RKO (cell line): ENCODE measurements at regions not wholly inside any gene's neighbourhood (a gene's known extent, or its start where the extent isn't known, plus 50 kb on each side); places are given as distances from the start of the nearest gene placed in this dataset.

Experiments
- DNase-seq: peaks from one replicate; pipeline ENCODE4 v3.0.0-alpha.2; 2016; ENCODE audit warnings: low spot score

DNA sequence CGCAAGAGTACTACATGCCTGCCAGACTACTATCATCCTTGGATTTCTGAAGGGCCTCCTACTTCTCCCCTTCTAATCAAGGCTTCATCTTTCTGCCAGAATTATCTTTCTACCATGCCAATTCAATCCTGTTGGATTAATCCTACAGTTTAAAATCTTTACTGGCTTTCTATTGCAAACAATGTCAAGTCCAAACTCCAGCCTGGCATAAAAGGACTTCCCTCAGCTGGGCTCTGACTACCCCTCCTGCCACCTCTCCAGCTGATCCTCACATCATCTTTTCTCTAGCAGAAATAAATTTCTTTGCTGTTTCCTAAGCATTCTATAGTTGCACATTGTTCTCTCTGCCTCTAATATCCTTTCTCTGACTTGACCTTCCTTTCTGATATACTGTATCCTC lies 119.7 kb upstream of the RAD23B start:
- no peak for DNase-seq

GRCh38 chr9:107169796-107170195 lies 113.3 kb upstream of the RAD23B start:
- DNase-seq = no peak

- no peak for DNase-seq
Observed at GRCh38 chr9:107170801-107171200, 112.3 kb upstream of the RAD23B start.

DNA sequence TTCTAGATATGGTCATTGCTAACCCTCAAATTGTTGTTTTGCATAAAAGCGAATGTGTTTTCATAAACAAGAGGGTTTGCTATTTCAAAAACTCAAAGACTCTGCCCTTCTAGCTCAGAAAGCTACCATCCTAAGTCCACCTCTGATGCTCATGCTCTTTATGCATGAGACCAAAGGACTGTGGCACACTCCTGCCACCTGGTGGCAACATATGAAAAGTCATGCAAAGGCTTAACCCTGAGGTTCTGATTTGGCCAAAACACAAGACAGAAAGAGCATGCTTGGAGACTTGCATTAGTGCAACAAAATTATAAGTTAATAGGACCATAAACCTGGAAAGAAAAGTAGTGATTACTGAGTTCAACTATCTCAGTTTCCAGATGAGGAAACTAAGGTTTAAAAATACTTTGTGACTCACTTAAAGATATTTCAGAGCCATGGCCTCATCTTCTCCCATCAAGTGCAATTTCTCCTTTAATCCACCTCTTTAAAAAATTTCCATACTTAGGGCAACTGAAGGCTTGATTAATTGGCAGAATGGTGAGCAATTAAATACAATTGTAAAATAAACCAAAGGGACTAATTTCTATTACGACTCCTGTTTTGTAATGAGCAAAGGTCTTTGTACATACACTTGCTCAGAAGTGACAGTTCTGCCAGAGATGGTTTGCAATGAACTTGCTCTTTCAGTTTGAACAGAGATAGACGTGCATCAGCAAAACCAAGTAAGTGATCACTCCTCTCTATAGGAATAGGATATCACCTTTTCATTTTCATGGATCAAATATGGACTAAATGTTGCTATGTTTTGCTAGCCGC lies 110.7 kb upstream of the RAD23B start:
- DNase-seq = peak; percentile 80

- DNase-seq = no peak
Observed at GRCh38 chr9:107172979-107173347, 110.1 kb upstream of the RAD23B start.

- no peak for DNase-seq
Observed at GRCh38 chr9:107173422-107174180, 109.5 kb upstream of the RAD23B start.

GRCh38 chr9:107174441-107174840 lies 108.6 kb upstream of the RAD23B start:
- DNase-seq = no peak

DNA sequence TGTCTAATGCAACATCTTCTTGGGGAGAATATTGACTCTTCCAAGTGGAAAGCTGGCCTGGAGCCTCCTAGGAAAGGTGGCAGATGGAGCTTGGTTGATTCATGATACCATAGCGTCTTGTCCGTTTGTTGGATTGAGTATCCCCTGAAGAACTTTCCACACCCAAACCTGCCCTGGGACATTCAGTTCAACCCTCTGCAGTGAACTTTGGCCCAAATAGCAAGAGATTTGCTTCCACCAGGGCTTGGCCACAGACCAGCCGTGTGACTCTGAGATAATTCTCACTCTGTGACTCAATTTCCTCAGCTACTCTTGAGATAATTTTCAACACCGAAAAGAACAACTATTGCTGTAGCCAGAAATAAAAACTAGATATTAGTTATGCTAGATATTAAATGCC lies 108.0 kb upstream of the RAD23B start:
- DNase-seq = no peak

DNA sequence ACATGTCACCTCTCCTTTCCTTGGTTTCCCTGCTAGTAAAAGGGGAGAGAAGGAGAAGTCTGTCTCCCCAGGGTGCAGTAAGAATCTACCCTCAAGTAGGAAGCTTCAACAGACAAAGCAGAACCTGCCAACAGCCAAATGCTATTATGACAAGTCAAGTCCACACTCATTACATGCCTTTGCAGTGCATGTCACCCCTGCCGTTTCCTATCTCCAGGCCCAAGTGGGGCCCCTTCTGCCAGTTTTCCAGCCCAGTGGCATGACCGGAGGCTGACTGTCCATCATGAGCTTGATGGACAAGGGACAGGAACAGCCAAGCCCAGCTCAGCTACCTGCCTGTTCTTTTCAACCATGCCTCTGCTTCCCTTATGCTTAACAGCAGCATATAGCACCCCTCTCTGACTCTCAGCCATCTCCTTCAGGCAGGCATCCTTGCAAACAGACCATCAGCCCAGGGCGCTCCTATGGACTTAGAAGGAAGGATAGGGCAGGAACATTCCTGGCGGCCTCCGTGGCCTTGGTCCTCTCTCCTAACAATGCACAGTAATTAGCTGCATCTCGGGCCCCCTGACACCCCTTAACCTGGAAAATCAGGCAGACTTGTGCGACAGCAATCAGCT lies 107.2 kb upstream of the RAD23B start:
- DNase-seq = no peak

DNA sequence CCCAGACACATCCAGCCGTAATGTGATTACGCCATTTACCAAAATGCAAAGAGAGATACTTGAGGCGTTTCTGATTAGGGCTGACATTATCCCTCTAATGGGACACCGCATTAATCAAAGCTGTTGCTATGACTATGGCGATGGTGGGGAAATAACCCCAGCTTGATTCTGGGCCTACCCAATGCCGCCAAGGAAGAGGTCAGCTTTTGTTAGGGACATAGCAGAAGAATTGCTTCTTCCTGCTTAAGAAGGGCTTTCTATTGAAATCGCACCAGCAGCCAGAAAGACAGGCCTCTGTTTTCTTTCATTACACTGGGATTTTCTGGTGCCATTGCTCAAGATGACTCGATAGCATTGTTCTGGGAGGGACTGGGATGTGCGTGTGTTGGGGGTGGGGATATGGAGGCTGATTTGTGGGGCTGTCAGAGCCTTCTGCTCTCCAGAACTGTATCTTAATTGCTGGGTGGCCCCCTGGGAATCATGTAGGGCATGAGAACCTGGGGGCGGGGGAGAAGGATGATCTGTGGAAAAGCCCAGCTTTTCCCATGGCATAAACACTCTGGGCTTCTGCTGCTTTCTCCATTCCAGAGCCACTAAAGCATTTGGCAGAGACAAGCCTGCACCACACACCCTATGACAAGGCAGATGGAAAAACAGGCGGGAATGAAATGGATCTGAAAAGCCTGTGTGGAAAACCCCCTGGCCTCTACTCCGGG lies 106.5 kb upstream of the RAD23B start:
- no peak for DNase-seq

GRCh38 chr9:107177243-107177839 lies 105.7 kb upstream of the RAD23B start:
- DNase-seq = no peak

DNA sequence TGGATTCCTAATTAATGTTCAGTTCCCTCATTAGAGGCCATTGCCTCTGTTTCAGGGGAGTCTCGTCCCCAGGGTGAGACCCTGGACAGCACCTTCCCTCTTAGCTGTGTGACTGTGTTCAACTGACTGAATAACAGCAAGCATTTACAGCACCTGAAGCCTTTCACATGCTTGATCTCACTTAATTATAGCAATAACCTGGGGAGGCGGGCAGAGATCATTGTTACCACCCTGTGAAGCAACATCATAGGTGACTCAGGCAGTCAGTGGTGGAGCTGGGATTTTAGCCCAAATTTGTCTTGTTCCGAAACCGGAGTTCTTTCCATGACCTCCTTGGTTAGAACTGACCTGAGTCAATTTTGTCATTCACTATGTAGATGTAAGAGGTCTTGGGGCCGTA lies 105.2 kb upstream of the RAD23B start:
- no peak for DNase-seq

DNA sequence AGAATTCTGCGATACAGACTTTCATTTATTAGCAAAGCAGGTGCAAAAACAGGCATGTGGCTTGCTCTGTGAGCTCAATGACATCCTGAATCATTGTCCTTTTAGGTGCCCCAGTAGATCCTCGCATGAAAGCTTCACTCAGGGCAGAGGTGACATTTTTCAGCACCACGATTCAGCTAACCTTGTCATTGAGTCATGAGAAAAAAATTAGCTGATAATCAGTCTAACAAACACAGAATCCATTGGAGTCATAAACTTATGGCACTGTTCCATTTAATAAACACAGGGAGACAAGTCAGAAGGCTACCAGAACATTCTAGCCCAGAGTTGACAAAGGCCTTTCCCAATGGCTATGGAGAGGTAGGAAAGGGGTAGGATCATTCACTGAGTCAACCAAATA lies 104.8 kb upstream of the RAD23B start:
- no peak for DNase-seq

GRCh38 chr9:107180206-107180605 lies 102.9 kb upstream of the RAD23B start:
- no peak for DNase-seq

DNA sequence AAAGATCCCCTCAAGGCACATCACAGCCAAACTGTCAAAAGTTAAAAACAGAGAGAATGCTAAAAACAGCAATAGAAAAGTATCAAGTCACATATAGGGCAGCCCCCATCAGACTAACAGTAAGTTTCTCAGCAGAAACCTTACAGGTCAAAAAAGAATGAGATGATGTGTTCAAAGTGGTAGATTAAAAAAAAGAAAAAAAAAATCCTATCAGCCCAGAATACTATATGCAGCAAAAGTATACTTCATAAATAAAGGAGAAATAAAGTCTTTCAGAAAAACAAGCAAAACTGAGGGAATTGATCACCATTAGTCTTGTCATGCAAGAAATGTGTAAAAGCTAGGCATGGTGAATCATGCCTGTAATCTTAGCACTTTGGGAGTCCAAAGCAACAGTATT lies 99.9 kb upstream of the RAD23B start:
- no peak for DNase-seq

DNA sequence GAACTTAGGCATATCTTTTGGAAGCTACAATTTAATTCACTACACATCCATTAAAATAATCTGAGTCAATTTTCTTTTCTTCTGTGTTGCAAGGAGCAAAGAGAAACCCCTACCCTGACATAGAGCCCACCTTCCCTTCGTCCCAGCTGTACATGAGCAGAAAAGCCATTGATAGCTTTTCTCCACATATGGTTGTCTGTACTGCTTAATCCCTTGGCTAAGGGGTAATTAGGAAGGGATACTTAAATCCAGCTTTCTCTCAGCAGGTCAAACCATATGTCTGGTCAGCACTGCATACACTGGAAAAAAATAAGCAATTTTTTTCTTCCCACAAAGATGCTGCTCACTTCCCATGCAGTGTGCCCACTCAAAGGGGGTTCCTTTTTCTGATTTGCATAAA lies 94.7 kb upstream of the RAD23B start:
- no peak for DNase-seq

DNA sequence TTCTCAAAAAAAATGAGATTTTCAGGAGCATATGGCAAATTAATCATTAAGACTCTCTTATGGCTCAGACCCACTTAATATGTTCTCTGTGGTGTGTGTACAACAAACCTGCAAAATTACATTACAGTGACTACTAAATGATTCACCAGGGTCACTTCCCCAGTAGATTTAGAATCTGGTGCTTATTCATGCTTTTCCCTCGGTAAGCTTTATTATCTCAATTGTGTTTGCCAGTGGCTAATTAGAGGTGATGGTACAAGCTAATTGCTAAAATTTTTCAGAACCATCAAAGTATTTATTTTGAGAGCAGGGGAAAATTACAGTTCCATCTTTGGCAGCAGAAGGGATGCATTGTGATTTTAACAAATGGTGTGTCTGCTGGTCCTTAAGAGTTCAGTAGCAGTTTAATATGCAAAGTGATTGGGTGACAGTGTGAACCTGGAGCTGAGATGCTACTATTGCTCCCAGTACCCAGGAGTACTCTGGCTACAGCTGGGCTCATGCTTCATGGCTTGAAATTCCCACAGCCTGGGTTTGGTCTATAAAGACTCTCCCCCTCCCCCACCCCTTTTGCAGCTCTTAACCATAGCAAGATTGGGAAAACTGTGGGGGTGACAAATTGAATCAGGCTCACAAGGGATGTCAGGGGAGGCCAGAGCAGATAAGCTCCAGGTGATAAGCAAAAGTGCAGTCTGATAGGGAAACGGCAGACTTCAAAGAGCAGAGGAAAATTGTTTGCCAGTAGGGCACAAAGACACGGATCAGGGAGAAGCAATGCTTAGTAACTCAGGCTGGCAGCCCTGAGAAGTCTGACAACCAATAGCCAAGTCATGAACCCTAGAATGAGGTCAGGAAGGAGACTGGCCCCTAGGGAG lies 92.8 kb upstream of the RAD23B start:
- DNase-seq = peak; percentile 69

DNA sequence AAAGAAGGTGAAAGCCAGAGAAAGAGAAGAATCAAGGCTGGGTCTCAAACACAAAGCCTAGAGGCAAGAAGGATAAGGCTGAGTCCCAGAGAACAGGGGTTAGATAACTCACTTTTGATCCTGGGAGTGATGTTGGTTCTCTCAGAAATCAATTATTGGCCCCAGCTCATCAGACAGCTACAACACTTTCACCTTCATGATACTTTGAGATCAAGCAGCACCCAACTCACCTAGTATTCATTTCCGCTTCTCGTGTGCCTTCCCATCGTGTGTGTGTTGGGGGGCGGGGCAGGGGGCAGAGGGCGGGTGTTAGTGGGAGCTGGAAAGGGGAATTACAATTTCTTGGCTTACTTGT lies 92.2 kb upstream of the RAD23B start:
- no peak for DNase-seq

GRCh38 chr9:107193251-107193650 lies 89.8 kb upstream of the RAD23B start:
- no peak for DNase-seq

DNA sequence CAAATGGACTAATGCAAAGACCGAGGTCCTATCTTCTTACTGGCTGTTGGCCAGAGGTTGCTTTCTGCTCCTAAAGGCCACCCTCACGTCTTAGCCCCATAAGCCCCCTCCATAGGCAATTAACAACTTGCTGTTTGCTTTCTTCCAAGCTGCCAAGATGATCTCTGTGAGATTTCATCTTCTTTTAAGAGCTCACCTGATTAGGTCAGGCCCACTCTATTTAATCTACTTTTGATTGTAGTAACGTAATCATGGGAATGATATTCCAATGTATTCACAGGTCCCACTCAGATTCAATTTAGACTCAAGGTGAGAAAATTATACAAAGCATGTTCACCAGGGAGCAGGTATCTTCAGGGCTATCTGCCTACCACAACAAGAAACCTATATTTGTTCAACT lies 84.4 kb upstream of the RAD23B start:
- no peak for DNase-seq

DNA sequence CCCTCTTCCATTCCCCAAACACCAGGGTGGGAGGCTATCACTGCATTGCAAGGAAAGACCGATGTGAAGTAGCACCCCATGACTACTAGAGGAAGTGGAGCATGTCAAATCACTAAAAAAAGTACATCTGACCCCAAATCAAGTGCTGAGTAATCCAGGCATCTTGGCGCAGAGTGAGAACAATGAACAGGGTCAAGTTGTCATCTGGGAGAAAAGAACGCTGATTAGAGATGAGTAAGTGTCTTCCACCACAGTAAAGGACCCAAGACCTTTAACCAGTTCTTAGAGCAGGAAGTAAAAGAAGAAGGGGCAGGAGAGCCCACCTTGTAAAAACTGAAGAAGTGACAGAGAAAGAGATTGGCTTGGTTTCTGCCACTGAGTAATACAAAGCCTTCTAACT lies 75.0 kb upstream of the RAD23B start:
- DNase-seq = no peak
